Endothelial cell of hepatic sinusoid (primary cell): ENCODE measurements at regions not wholly inside any gene's neighbourhood (a gene's known extent, or its start where the extent isn't known, plus 50 kb on each side); places are given as distances from the start of the nearest gene placed in this dataset.

ENCODE experiments used
- in situ Hi-C: cut with HindIII; loops from 2 replicates; pipeline ENCODE4 v1.10.0; 2017; ENCODE audit warnings: low sequenced_read_pairs

GRCh38 chr11:57098191-57098590 lies 83.6 kb upstream of the LRRC55 start:
- in situ Hi-C loops = loop anchor here (5.0 kb wide), 1 partner anchor 81 kb away; no protein-coding TSS in a partner anchor

GRCh38 chr11:57100638-57101331 lies 81.0 kb upstream of the LRRC55 start:
- in situ Hi-C loops = no loop called here

DNA sequence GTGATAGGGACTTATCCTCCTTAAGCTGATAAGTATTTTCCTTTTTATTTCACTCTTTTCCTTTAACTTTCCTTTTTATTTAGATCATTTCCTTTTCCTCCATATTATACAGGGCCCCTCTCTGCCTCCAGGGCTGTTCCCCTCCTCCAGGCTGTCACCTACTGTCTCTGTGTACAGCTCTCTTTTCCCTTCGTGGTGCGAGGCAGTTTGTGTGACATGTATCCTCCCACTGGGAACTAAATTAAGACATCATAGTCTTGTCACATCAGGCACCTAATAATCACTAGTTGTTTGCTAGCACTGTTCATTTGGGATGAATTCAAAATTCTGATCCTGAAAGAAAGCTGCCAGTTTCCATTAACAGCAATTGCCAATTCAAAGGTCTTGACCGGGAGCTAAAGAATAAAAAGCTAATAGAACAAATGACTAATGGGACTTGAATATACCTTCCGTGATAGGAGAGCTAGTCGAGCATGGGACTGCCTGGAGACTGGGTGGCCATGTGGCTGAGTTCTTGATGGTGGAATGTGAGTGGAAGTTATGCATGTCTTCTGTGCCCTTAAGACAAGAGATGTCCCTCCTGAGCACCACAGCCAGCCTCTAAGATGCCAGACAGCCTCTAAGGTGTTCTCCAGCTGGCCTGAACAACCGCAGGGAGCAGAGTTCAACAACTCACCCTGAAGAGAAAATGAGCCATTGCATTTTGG lies 77.7 kb upstream of the LRRC55 start:
- in situ Hi-C loops = no loop called here

GRCh38 chr11:57109331-57109730 lies 72.4 kb upstream of the LRRC55 start:
- in situ Hi-C loops = no loop called here

- in situ Hi-C loops = no loop called here
These were observed 70.1 kb upstream of the LRRC55 start for GRCh38 chr11:57111619-57112018.

DNA sequence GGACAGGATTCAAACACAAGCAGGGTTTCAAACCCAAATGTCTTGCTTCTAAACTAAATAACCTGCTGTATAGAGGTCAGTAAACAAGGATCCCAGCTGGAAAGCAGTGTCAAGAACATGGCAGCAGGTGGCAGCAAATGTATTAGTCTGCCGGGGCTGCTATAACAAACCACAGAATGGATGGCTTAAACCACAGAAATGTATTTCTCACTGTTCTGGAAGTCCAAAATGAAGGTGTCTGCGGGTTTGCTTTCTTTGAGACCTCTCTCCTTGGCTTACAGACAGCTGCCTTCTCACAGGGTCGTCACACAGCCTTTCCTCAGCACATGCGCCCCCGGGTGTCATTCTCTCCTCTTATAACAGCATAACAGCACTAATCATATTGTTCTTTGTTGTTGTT lies 65.1 kb upstream of the LRRC55 start:
- in situ Hi-C loops = no loop called here

- in situ Hi-C loops = no loop called here
These were observed 61.4 kb upstream of the LRRC55 start for GRCh38 chr11:57120192-57120965.

DNA sequence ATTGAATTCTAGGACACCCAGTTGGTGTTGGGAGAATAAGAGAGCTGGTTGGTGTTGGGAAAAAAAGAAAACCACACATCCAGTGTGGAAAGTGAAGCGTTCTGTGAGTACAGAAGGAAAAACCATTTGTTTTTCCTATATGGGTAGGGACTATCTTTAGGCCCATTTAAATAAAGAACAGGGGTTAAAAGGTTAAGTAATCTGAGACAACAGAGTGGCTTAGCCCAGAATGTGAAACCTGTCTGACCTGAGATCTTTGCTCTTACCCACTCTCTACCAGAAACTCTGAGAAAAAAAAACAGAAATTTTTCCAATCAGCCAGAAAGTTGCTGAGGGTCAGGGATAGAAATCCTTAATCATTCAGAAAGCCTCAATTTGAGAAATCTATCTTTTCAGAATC lies 59.8 kb upstream of the LRRC55 start:
- in situ Hi-C loops = no loop called here

DNA sequence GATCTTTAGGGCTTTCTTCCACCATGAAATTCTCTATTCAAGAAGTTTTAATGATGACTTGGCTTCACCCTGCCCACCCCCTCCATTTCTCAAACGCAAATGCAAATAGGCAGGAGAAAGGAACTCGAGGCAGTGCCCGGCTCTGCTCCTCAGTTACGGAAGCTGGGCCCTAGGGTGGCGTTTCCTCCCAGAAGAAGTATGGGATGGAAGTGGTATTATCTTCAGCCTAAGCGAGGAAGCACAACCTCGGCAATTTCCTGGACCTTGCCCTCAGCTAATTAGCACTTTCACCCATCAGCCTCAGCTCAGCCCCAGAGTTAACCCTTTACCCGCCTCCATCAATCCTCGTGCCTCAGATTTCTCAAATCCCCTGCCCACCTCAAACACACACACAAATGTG lies 58.2 kb upstream of the LRRC55 start:
- in situ Hi-C loops = no loop called here

DNA sequence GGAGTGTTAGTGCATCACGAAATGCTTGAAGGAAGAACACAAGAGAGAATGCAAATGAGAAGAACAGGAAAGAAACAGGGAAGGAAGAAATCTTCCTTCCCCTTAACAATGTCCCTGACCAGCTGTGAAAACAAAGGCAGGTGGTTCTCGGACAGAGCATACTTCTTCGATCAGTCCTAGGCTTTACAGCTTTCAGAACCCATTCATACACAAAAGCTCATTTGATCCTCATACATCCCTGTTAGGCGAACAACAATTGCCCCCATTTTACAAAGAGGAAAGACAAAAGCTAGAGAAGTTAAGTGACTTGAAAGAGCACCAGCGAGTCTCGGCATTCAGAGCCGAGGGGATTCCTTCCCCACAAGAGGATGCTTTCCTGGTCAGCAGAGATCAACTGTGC lies 57.2 kb upstream of the LRRC55 start:
- in situ Hi-C loops = no loop called here

GRCh38 chr11:57124917-57125316 lies 56.8 kb upstream of the LRRC55 start:
- in situ Hi-C loops = no loop called here

GRCh38 chr11:57126766-57127400 lies 54.9 kb upstream of the LRRC55 start:
- in situ Hi-C loops = no loop called here

DNA sequence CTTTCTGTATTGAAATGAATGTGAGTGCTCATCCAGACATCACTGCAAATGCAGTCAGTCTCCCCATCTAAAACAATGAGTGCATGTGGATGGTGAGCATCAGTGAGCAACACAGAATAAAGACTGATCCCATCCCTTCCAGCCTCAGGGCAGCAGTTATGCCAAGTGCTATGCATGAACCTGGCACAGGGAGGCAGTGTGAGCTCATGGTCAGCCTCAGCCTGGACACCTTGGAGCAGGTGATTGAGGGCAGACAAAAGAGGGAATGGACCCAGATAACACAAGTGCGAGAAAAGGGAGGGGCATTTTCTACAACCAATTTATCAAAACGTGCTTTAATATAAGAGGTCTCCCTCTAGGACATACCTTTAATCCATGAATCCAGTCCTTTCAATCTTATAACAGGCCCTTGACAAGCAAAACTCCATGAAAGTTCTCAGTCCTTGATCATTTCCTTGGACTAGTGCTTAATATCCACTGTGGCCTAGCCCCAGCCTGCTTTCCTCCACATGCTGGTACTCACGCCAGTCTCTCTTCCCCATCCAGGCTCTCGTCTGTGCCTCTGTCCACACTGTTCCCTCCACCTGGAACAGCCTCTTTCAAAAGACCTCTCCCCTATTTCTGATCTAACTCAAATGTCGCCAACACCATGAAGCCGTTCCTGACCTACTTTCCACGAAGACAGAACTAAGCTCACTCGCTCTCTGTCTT lies 50.5 kb upstream of the LRRC55 start:
- in situ Hi-C loops = loop anchor here (5.0 kb wide), 1 partner anchor 104 kb away; no protein-coding TSS in a partner anchor
